ENCODE measurements at regions not wholly inside any gene's neighbourhood (a gene's known extent, or its start where the extent isn't known, plus 50 kb on each side); places are given as distances from the start of the nearest gene placed in this dataset.
"Not testable (repeated sequence)": the region's sequence is repeated elsewhere in the genome, so short reads cannot be mapped to it uniquely, and the experiment has no call there.

DNA sequence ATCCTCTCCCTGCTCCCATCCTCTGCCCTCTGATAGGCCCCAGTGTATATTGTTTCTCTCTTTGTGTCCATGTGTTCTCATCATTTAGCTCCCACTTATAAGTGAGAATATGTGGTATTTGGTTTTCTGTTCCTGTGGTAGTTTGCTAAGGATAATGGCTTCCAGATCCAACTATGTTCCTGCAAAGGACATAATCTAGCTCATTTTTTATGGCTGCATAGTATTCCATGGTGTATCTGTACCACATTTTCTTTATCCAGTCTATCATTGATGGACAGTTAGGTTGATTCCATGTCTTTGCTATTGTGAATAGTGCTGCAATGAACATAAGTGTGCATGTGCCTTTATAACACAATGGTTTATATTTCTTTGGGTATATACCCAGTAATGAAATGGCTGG is 57.8 kb upstream of the SMIM30 start:
- TF ChIP-seq CTCF, POLR2A, EP300 (IDR thresholded peaks at IDR 0.05): not testable (repeated sequence)
